IMR-90 (cell line): ENCODE measurements at regions not wholly inside any gene's neighbourhood (a gene's known extent, or its start where the extent isn't known, plus 50 kb on each side); places are given as distances from the start of the nearest gene placed in this dataset.

Experiments
- ATAC-seq: fragments of 200-7000 bp; cut with Tn5 transposase; 2 replicates; pipeline ENCODE4 v1.9.1; 2020; ENCODE audit warnings: low read depth, mild to moderate bottlenecking, moderate library complexity
- BruUV-seq: library from RNA; stranded (reverse); fragments of 400-500 nt; replicated peaks from 2 replicates; lab custom pipeline; 2021; lab: Mats Ljungman, UMichigan
- CTCF ChIA-PET: fragments of 300-600 bp; formaldehyde crosslinking; extraction: SDS; loops from one replicate; lab custom pipeline; 2021; ENCODE audit warnings: antibody characterized with exemption; lab: Yijun Ruan, JAX
- POLR2A ChIA-PET: fragments of 300-600 bp; sonication (Branson Sonifier 250); formaldehyde crosslinking; loops from one replicate; lab custom pipeline; 2022; ENCODE audit warnings: antibody characterized with exemption; ENCODE audit not compliant: unreplicated experiment; lab: Charles Lee
- DNase-seq: peaks from one replicate; pipeline ENCODE4 v3.0.0; 2013
- H2AFZ ChIP-seq: replicated peaks from 2 replicates; pipeline ENCODE3; 2013; ENCODE audit warnings: low read length, mild to moderate bottlenecking; ENCODE audit not compliant: poor library complexity
- H2AK5ac ChIP-seq: 2 replicates; pipeline ENCODE4 v1.6.1; 2013; ENCODE audit warnings: low read depth, low read length, inconsistent platforms
- H2AK9ac ChIP-seq: replicated peaks from 2 replicates; pipeline ENCODE3; 2013; ENCODE audit warnings: mild to moderate bottlenecking, low read depth, low read length, moderate library complexity; ENCODE audit not compliant: poor library complexity
- H2BK120ac ChIP-seq: 2 replicates; pipeline ENCODE4 v1.6.1; 2013; ENCODE audit warnings: low read depth, low read length, inconsistent platforms
- H2BK15ac ChIP-seq: 3 replicates; pipeline ENCODE4 v1.6.1; 2013; ENCODE audit warnings: low read depth, low read length, inconsistent platforms
- H2BK20ac ChIP-seq: 2 replicates; pipeline ENCODE4 v1.6.1; 2013; ENCODE audit warnings: low read depth, mild to moderate bottlenecking, inconsistent platforms, low read length, moderate library complexity
- H2BK5ac ChIP-seq: 2 replicates; pipeline ENCODE4 v1.6.1; 2013; ENCODE audit warnings: mild to moderate bottlenecking, low read depth, low read length, inconsistent platforms; ENCODE audit not compliant: poor library complexity, severe bottlenecking
- H3K14ac ChIP-seq: replicated peaks from 2 replicates; pipeline ENCODE4 v1.6.1; 2013; ENCODE audit warnings: low read depth, low read length, inconsistent platforms
- H3K18ac ChIP-seq: 2 replicates; pipeline ENCODE4 v1.6.1; 2013; ENCODE audit warnings: low read depth, low read length, control low read depth
- H3K23ac ChIP-seq: 2 replicates; pipeline ENCODE4 v1.6.1; 2013; ENCODE audit warnings: low read depth, low read length, inconsistent platforms
- H3K27ac ChIP-seq: 2 replicates; pipeline ENCODE4 v1.5.1; 2013; ENCODE audit warnings: mild to moderate bottlenecking, control low read depth, low read length; ENCODE audit not compliant: insufficient read depth
- H3K27me3 ChIP-seq: 2 replicates; pipeline ENCODE4 v1.6.1; 2013; ENCODE audit warnings: low read length; ENCODE audit not compliant: control insufficient read depth, insufficient read depth
- H3K36me3 ChIP-seq: 2 replicates; pipeline ENCODE4 v1.6.1; 2013; ENCODE audit warnings: low read length, mixed read lengths; ENCODE audit not compliant: control insufficient read depth, insufficient read depth
- H3K4ac ChIP-seq: 2 replicates; pipeline ENCODE4 v1.6.1; 2013; ENCODE audit warnings: low read depth, low read length, inconsistent platforms
- H3K4me1 ChIP-seq: 2 replicates; pipeline ENCODE4 v1.6.1; 2013; ENCODE audit warnings: low read length, mixed read lengths; ENCODE audit not compliant: control insufficient read depth, insufficient read depth
- H3K4me2 ChIP-seq: 2 replicates; pipeline ENCODE4 v1.6.1; 2013; ENCODE audit warnings: low read depth, mild to moderate bottlenecking, control low read depth, low read length, moderate library complexity
- H3K4me3 ChIP-seq: 2 replicates; pipeline ENCODE4 v1.5.1; 2013; ENCODE audit warnings: low read depth, mild to moderate bottlenecking, control low read depth, low read length, moderate library complexity; ENCODE audit not compliant: insufficient read depth
- H3K56ac ChIP-seq: 2 replicates; pipeline ENCODE4 v1.6.1; 2013; ENCODE audit warnings: low read length, inconsistent platforms; ENCODE audit not compliant: insufficient read depth; ENCODE audit errors: extremely low read depth
- H3K79me1 ChIP-seq, 2 experiments: 2 replicates each; pipeline ENCODE4 v1.6.1; 2013; ENCODE audit warnings: low read length in 2 of 2, inconsistent platforms in 1 of 2, low read depth in 1 of 2
- H3K9ac ChIP-seq: 2 replicates; pipeline ENCODE4 v1.6.1; 2013; ENCODE audit warnings: low read depth, low read length, control low read depth
- H3K9me1 ChIP-seq: 2 replicates; pipeline ENCODE4 v1.6.1; 2013; ENCODE audit warnings: low read length, inconsistent platforms; ENCODE audit not compliant: insufficient read depth
- H3K9me3 ChIP-seq: 2 replicates; pipeline ENCODE4 v1.6.1; 2013; ENCODE audit warnings: low read length; ENCODE audit not compliant: control insufficient read depth, insufficient read depth
- H4K20me1 ChIP-seq: 2 replicates; pipeline ENCODE4 v1.6.1; 2013; ENCODE audit warnings: low read length, inconsistent platforms; ENCODE audit not compliant: insufficient read depth
- H4K5ac ChIP-seq: 2 replicates; pipeline ENCODE4 v1.6.1; 2013; ENCODE audit warnings: mild to moderate bottlenecking, low read depth, low read length, control low read depth
- H4K8ac ChIP-seq, 2 experiments: 2 replicates each; pipeline ENCODE4 v1.6.1; 2013; ENCODE audit warnings: low read depth in 2 of 2, low read length in 2 of 2, control low read depth in 1 of 2, inconsistent platforms in 1 of 2
- H4K91ac ChIP-seq: 2 replicates; pipeline ENCODE4 v1.6.1; 2013; ENCODE audit warnings: low read depth, low read length, inconsistent platforms; ENCODE audit not compliant: insufficient read depth
- BHLHE40 ChIP-seq: fragments of 150-350 bp; IDR thresholded peaks from 2 replicates; pipeline ENCODE4 v1.6.1; 2016; ENCODE audit warnings: mild to moderate bottlenecking, low read depth, low read length
- CEBPB ChIP-seq: IDR thresholded peaks from 2 replicates; pipeline ENCODE4 v1.6.1; 2012; ENCODE audit warnings: low read depth, low read length, improper control_type of control experiment
- CHD1 ChIP-seq: IDR thresholded peaks from 2 replicates; pipeline ENCODE4 v1.6.1; 2012; ENCODE audit warnings: low read depth, low read length, improper control_type of control experiment
- FOS ChIP-seq: fragments of 150-350 bp; IDR thresholded peaks from 2 replicates; pipeline ENCODE4 v1.6.1; 2016; ENCODE audit warnings: low read depth, low read length
- MAFK ChIP-seq: IDR thresholded peaks from 2 replicates; pipeline ENCODE4 v1.6.1; 2012; ENCODE audit warnings: low read depth, low read length, improper control_type of control experiment
- MAZ ChIP-seq: IDR thresholded peaks from 2 replicates; pipeline ENCODE4 v1.6.1; 2012; ENCODE audit warnings: low read depth, mild to moderate bottlenecking, low read length, improper control_type of control experiment, moderate library complexity, borderline replicate concordance
- MXI1 ChIP-seq: IDR thresholded peaks from 2 replicates; pipeline ENCODE4 v1.6.1; 2012; ENCODE audit warnings: low read depth, mild to moderate bottlenecking, low read length, moderate library complexity, borderline replicate concordance
- NFE2L2 ChIP-seq: fragments of 150-350 bp; IDR thresholded peaks from 2 replicates; pipeline ENCODE4 v1.6.1; 2016; ENCODE audit warnings: low read depth, mild to moderate bottlenecking, low read length
- POLR2A ChIP-seq: IDR thresholded peaks from 2 replicates; pipeline ENCODE4 v1.6.1; 2012; ENCODE audit warnings: mild to moderate bottlenecking, low read depth, low read length
- RAD21 ChIP-seq: IDR thresholded peaks from 2 replicates; pipeline ENCODE4 v1.6.1; 2012; ENCODE audit warnings: low read length, improper control_type of control experiment
- RCOR1 ChIP-seq: IDR thresholded peaks from 2 replicates; pipeline ENCODE4 v1.6.1; 2012; ENCODE audit warnings: mild to moderate bottlenecking, low read length, improper control_type of control experiment; ENCODE audit not compliant: insufficient replicate concordance
- RFX5 ChIP-seq: IDR thresholded peaks from 2 replicates; pipeline ENCODE4 v1.8.0; 2012; ENCODE audit warnings: low read depth, mild to moderate bottlenecking, low read length, moderate library complexity
- SMC3 ChIP-seq: fragments of 150-350 bp; IDR thresholded peaks from 2 replicates; pipeline ENCODE4 v1.6.1; 2016; ENCODE audit warnings: low read depth, mild to moderate bottlenecking, antibody characterized with exemption, low read length, moderate library complexity
- USF2 ChIP-seq: fragments of 150-350 bp; IDR thresholded peaks from 2 replicates; pipeline ENCODE4 v1.6.1; 2017; ENCODE audit warnings: mild to moderate bottlenecking, antibody characterized with exemption, low read length, low read depth
- WGBS, 2 experiments: methylation state at CpG; one replicate each; pipeline versions ENCODE4 v1.1.5 to v1.1.7; 2013; ENCODE audit warnings: missing lambda C conversion rate in 2 of 2; ENCODE audit not compliant: insufficient read length in 1 of 2; ENCODE audit errors: extremely low coverage in 2 of 2; 5-methylcytosine and 5-hydroxymethylcytosine counted together
- dilution Hi-C: fragments of 300-500 bp; cut with HindIII; formaldehyde crosslinking; loops from one replicate; pipeline ENCODE4 v1.14.3; 2018; ENCODE audit warnings: low sequenced_read_pairs; ENCODE audit not compliant: unreplicated experiment
- in situ Hi-C: fragments of 300-500 bp; cut with MboI; formaldehyde crosslinking; loops from 3 replicates; pipeline ENCODE4 v1.14.3; 2019; ENCODE audit warnings: low sequenced_read_pairs, inconsistent platforms, mixed read lengths
- intact Hi-C: fragments of 100-400 bp; cut with micrococcal nuclease; formaldehyde crosslinking; loops from 2 replicates; pipeline ENCODE4 v1.10.0; 2022
- TF ChIP-seq, protein P1 (sequence below): conservative IDR thresholded peaks from 2 replicates; pipeline ENCODE4 v1.5.1; 2012; ENCODE audit warnings: mild to moderate bottlenecking, low read depth, low read length, improper control_type of control experiment
- TF ChIP-seq, protein P2 (sequence below): fragments of 150-350 bp; IDR thresholded peaks from 2 replicates; pipeline ENCODE4 v1.6.1; 2016; ENCODE audit warnings: low read depth, mild to moderate bottlenecking, low read length, moderate library complexity, borderline replicate concordance

GRCh38 chr5:4698596-4698995 lies 441.5 kb upstream of the ADAMTS16 start:
- Histone ChIP-seq H4K5ac (no peak overlapping the region), H3K4me3 (no peak overlapping the region), H3K56ac (no peak overlapping the region; the same call in 1 of the 2 replicates), H4K8ac (no peak overlapping the region), H3K27ac (no peak overlapping the region), H2BK5ac (no peak overlapping the region), H3K4me1 (no peaks in the 10 kb centered on the region), H3K27me3 (no peaks in the 10 kb centered on the region), H4K91ac (no peak overlapping the region), H4K20me1 (no peaks in the 10 kb centered on the region), H2BK20ac (no peak overlapping the region), H3K4ac (no peak overlapping the region), H2AFZ (no peak overlapping the region), H3K4me2 (no peak overlapping the region), H2BK120ac (no peak overlapping the region), H3K9me3 (peaks cover 11% of the 10 kb centered on the region), H2BK15ac (no peak overlapping the region), H3K14ac (no peak overlapping the region), H3K9ac (no peak overlapping the region), H3K9me1 (no peaks in the 10 kb centered on the region), H3K18ac (no peak overlapping the region), H3K23ac (no peak overlapping the region), H2AK9ac (no peak overlapping the region), H3K79me1 (no peaks in the 10 kb centered on the region), H3K36me3 (no peaks in the 10 kb centered on the region), H2AK5ac (no peak overlapping the region)
- DNase-seq (no peak), ATAC-seq (no peak)
- CTCF ChIA-PET: no interaction called here
- in situ Hi-C loops (no loop called here), intact Hi-C loops (no loop called here), dilution Hi-C loops (no loop called here)
- 7% methylated on average over 2 of the region's 6 CpGs; no CpG with 5 or more reads in 1 of the 2 experiments for WGBS, 2 experiments
- BruUV-seq: no TSS peak
- TF ChIP-seq MAFK: no peak
- TF ChIP-seq BHLHE40: no peak
- TF ChIP-seq MXI1: no peak
- TF ChIP-seq NFE2L2: no peak
- no peak for TF ChIP-seq USF2
- no peak for TF ChIP-seq CEBPB
- TF ChIP-seq RAD21: no peak
- TF ChIP-seq FOS: no peak
- no peak for TF ChIP-seq MAZ
- TF ChIP-seq SMC3: no peak
- no peak for TF ChIP-seq RCOR1
- TF ChIP-seq CHD1: no peak
- TF ChIP-seq, protein P1, sequence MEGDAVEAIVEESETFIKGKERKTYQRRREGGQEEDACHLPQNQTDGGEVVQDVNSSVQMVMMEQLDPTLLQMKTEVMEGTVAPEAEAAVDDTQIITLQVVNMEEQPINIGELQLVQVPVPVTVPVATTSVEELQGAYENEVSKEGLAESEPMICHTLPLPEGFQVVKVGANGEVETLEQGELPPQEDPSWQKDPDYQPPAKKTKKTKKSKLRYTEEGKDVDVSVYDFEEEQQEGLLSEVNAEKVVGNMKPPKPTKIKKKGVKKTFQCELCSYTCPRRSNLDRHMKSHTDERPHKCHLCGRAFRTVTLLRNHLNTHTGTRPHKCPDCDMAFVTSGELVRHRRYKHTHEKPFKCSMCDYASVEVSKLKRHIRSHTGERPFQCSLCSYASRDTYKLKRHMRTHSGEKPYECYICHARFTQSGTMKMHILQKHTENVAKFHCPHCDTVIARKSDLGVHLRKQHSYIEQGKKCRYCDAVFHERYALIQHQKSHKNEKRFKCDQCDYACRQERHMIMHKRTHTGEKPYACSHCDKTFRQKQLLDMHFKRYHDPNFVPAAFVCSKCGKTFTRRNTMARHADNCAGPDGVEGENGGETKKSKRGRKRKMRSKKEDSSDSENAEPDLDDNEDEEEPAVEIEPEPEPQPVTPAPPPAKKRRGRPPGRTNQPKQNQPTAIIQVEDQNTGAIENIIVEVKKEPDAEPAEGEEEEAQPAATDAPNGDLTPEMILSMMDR: no peak
- TF ChIP-seq RFX5: no peak
- TF ChIP-seq, protein P2, sequence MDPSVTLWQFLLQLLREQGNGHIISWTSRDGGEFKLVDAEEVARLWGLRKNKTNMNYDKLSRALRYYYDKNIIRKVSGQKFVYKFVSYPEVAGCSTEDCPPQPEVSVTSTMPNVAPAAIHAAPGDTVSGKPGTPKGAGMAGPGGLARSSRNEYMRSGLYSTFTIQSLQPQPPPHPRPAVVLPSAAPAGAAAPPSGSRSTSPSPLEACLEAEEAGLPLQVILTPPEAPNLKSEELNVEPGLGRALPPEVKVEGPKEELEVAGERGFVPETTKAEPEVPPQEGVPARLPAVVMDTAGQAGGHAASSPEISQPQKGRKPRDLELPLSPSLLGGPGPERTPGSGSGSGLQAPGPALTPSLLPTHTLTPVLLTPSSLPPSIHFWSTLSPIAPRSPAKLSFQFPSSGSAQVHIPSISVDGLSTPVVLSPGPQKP: no peak
- TF ChIP-seq POLR2A: no peak
- POLR2A ChIA-PET: no interaction called here
